ENCODE measurements at regions not wholly inside any gene's neighbourhood (a gene's known extent, or its start where the extent isn't known, plus 50 kb on each side); places are given as distances from the start of the nearest gene placed in this dataset.

DNA sequence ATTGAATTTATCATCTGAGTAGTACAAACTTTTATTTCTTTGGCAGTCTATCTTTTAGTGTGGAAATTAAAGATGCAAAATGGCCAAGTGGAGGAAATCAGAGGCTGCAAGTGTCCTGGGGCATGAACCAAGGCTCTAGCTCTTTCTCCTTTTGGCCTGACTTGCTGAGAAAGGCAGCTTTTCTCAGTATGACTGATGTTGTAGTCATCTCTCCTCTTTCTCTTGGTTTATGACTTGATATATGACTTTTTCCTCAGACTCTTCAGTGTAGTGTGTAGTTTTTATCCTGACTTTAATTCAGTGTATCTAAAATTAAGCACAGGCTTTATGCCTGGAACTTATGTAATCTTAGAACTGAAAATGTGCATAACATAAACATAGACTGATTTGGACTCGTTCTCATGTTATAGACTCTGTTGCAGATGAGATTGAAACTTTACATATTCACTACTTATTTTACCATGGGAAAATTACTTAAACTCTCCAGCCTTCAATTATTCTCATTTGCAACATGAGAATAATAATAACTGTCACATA lies 65.7 kb downstream of the SLITRK5 start:
- peak; percentile 51 for DNase-seq (ENCODE audit: low read depth)

DNA sequence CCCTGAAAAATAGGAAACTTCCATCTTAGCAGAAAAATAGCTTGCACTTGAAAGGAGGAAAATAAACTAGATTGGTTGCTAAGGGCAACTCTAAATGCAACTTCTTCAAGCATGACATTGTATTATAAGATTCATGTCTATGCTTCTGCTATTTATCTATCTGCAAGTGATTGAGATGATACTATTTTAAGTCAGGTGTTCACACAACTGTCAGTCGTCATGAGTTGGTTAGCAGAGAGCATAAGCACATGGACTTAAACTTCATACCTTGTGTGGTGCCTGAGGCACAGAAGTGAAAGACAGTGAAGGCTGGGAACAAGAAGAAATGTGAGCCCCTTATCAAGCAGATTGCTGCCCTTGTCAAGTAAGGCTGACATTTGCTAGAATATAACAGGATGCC lies 82.9 kb downstream of the SLITRK5 start:
- DNase-seq (ENCODE audit: low read depth): no peak

DNA sequence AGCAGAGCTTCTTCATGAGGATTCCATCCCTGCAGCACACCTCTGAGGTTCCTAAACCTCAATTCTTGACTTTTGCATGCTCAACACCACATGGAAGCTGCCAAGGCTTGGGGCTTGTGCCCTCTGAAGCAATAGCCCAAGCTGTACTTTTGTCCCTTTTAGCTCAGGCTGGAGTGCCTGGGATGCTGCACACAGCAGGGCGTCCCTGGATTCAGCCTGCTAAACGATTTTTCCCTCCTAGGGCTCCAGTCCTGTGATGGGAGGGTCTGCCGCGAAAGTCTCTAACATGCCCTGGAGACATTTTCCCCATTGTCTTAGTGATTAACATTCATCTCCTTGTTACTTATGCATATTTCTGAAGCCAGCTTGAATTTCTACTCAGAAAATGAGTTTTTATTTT lies 98.3 kb downstream of the SLITRK5 start:
- DNase-seq (ENCODE audit: low read depth): no peak

DNA sequence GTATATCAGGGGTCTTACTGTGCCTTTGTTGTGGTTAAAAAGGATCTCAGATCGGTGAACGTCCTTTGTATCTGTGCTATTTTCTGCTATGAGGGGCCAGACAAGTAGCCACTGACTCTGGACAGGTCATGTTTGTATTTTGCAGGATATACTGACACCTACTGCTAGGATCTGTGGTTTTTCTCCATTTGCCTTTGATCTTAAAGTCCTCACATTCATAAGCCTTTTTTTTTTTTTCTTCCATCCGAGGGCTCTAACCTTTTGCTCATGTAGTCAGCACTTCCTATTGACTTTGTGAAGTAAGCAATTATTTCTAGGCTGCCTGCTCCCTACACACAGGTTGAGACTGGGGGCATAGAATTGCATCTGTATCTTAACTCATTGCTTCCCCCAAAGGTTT lies 106.2 kb downstream of the SLITRK5 start:
- peak; percentile 59 for DNase-seq (ENCODE audit: low read depth)

DNA sequence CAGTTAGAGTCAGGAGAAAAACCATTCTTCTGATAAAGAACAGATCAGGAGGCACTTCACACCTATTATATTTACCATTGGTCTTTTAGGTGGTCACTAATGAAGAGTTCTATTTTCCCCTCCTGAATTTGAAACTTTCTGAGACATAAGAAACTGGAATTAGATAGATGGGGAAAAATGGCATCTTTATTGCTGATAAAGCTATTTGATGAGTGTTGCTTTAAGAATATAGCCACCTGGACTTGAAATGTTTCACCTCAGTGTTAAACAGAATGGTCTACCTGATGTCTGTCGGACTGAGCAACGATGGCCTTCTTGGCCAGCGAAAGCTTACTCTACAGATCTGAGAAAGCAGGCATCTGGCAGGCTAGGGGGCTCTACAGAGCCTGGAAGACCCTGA lies 107.0 kb downstream of the SLITRK5 start:
- no peak for DNase-seq (ENCODE audit: low read depth)

DNA sequence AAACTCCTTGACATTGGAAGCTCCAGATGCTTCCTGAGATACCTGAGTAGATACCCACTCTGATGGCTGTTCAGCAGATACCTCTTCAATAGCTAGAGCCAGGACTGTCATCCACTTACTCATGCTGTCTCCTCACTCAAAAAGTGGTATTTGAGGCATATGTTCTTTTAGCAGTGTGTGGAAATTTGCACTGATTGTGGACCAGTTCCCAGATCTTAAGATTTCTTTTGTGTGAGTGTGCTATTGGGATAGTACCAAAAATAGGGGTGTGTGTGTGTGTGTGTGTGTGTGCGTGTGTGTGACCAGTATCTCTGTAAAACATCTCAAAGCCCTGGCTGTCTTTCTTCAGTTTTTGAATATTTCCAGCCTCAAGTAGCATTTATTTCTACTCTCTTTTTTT lies 108.3 kb downstream of the SLITRK5 start:
- DNase-seq (ENCODE audit: low read depth): no peak

DNA sequence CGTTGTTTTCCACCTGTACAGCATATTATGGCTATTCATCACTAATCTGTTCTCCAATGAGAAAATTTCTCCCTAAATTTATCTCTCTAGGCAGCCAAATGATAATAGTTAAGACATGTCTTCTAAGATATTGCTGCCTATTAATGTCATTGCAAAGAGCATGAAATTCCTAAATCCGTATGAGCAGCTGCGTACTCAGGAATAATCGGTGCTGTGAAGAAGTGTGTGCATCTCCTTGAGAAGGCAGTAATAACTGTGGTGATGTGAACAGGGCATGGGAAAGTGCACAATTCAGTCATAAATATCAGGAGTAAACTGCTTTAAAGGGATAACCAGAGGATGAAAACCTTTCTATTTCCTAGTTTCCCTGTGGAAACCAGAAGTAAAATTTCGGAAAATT lies 112.2 kb downstream of the SLITRK5 start:
- no peak for DNase-seq (ENCODE audit: low read depth)

DNA sequence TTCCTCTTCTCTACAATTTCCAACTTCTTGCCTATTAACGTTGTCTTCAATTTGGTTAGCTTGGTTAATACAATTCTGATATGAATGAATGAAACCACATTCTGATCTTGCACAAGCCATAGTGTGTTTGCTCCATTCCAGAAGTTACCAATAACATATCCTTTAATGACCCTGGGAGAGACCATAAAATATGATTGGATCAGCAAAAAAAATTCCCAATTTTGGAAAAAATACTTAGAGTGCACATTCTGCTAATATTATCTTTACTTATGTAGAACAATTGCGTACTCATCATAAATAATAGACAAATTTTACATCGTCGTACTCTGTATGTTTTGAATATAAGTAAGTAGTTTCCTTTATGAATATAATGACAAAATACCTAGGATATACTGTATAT lies 117.2 kb downstream of the SLITRK5 start:
- DNase-seq (ENCODE audit: low read depth): no peak

DNA sequence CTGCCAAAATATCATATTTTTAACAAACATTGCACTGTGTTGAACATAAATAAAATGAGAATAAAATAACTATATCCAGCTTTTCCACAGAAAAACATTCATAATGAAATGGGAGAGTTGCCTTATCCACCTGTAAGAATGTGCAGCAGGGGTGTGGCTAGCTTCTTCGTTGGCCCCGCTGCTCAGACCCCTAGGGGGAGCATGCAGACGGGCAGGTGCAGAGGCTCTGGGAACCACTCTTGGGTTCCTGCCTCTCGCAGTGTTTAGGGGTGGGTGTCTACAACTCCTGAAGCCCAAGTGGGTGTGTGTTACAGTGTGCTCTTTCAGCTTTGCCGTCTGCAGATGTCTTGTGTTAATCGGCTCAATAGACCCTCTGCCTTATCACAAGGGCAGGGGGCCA lies 121.7 kb downstream of the SLITRK5 start:
- DNase-seq (ENCODE audit: low read depth): no peak

DNA sequence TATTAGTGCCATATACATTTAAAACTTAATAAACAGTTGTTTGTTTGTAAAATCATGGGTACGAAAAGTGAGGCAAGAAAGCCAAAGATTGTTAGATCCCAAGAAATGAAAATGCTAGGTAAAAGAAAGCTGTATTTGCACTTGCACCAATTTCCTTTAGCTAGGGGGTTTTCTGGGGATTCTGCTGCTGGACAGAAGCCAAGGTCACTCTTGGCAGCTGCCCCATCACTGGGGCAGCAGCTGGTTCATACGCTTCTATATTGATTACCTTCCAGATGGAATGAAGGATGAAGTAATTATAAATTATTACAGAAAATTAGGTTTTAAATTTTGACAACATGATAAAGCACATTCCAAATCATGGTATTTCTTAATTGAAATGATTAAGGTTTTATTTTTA lies 127.4 kb downstream of the SLITRK5 start:
- DNase-seq (ENCODE audit: low read depth): no peak

DNA sequence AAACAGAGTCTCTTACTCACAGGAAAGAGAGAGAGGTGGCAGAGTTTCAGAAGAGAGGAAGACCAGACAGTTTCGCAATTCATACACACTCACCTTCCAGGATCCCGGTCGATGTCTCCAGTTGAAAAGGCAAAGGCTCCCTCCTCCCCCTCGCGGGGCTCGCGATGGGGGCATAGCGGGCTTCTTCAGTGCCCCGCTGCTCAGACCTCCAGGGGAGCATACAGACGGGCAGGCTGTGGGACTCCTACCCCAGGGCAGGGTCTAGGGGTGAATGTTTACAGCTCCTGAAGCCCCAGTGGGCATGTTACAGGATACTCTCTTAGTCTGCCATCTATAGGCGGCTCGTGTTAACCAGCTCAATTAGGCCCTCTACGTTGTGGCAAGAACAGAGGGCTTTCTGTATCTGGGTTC lies 139.2 kb downstream of the SLITRK5 start:
- peak; percentile 48 for DNase-seq (ENCODE audit: low read depth)

DNA sequence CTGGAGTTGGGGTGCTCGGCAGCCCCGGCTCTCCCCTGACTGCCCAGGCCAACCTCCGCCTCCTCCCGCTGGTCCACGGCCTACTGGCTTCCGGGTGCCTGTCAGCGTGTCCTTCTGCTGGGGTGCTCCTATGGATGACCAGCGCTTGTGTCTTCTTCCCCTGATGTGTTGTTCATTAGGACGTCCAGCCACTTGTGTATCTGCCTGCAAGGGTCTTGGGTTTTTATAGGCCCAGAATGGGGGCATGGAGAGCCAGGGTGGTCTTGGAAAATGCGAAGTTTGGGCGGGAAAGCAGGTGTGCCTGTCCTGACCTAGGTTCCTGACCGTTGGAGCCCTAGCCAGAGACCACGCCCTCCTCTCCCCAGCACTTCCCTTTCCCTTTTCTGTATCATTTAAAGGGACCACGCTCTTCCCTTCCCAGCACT lies 139.8 kb downstream of the SLITRK5 start:
- no peak for DNase-seq (ENCODE audit: low read depth)

DNA sequence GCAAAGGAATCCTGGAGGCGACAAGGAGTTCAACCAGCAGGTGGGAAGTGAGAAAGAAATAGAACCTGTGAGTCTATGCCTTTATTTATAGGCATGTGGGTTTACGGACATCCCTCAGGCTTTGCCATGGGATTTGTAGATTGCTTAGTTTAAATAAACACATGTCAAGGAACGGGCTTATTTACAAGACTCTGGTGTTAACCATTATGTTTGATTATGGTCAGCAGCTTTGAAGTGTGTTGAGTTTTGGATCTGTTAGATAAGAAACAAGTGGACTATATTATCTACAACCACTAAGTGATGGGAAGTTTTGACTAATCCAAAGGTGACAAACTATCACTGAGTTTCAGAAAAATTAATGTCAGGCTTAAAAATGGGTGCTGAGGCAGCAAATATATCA lies 143.2 kb downstream of the SLITRK5 start:
- DNase-seq (ENCODE audit: low read depth): no peak

DNA sequence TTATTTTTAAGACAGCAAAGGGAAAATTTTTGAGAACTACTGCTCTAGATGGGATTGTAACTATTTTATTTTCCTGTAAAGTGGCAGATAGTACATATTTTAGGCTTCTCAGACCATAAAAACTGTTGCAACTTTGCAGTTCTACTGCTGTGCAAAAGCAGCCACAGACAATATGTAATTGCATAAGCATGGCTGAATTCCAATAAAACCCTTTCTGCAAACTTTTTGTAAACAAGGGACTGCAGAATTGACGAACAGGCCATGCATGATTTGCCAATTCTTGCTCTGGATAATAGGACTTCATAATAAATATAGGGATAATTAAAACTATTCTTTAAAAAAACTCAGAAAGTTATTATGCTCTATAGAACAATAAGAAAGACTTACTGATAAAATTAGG lies 149.1 kb downstream of the SLITRK5 start:
- no peak for DNase-seq (ENCODE audit: low read depth)

DNA sequence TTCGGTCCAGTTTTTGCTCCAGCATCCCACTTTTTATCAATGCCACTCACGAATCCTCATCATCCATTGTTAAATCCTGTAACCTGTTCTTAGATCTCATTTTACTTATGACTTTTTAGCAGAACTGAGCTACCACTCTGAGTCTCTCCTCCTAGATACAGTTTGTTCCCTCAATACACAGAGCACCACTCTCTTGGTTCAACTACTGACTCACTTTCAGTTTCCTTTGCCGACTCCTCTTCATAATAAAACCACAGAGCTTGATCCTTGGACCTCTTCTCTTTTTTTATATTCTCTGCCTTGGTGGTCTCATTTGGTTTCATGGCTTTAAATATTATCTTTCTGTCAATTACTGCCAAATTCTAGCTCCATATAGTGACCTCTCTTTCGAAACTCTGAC lies 150.3 kb downstream of the SLITRK5 start:
- peak; percentile 63 for DNase-seq (ENCODE audit: low read depth)

DNA sequence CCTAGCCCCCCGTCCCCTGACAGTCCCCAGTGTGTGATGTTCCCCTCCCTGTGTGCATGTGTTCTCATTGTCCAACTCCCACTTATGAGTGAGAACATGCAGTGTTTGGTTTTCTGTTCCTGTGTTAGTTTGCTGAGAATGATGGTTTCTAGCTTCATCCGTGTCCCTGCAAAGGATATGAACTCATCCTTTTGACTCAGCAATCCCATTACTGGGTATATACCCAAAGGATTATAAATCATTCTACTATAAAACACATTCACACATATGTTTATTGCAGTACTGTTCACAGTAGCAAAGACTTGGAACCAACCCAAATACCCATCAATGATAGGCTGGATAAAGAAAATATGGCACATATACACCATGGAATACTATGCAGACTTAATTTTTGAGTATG lies 155.1 kb downstream of the SLITRK5 start:
- DNase-seq (ENCODE audit: low read depth): peak; percentile 62

DNA sequence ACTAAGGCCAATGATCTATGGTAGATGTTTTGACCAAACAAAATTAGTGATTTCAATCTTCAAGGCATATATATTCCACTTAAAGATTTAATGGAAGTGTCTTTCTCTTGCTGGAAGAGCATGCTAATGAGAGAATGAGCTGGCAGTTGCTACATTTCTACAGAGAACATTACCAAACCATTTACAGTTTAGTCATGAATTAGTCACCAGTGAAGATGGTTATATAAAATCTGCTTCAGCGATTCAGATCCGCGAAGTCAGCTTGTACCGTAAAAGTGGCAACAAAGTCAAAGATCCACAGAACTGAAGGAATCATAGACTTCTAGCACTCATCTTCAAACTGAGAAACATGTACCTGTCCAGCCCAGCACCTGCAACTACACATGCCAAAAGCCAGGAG lies 156.3 kb downstream of the SLITRK5 start:
- peak; percentile 81 for DNase-seq (ENCODE audit: low read depth)

DNA sequence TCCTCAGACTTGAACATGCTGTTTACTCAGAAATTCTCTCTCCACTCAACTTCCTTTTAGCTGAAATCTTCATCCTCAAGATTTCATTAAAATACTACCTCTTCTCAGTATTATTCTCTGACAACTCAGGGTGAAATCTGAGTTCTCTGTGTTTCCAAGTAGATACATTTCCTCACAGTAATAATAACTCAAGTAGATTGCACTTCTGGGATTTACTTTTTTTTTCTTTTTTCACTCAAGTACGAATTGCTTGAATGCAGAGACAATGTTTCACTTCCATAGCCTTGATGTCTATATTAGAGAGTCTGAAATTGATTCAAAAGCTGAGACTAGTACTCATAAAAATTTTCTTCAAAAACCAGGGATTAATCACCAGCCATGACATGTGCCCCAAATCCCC lies 166.4 kb downstream of the SLITRK5 start:
- DNase-seq (ENCODE audit: low read depth): no peak

DNA sequence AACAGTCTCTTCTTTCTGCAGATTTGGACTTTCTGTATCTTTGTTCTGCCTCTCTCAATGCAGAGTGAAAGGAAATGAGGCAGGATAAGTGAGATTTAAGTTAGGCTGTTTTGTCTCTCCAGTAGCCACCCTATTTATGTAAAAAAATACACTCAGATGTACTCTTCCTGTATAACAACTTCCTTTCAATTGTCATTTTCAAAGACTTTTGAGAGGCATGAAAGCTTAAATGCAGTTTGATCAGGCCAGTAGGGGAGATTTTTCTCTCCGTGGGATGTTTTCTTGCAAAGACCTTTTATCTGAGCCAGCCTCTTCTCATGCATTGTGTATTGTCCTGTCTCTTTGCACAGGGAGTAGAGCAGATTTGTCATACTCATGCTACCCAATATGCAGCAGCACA lies 166.8 kb downstream of the SLITRK5 start:
- DNase-seq (ENCODE audit: low read depth): no peak

DNA sequence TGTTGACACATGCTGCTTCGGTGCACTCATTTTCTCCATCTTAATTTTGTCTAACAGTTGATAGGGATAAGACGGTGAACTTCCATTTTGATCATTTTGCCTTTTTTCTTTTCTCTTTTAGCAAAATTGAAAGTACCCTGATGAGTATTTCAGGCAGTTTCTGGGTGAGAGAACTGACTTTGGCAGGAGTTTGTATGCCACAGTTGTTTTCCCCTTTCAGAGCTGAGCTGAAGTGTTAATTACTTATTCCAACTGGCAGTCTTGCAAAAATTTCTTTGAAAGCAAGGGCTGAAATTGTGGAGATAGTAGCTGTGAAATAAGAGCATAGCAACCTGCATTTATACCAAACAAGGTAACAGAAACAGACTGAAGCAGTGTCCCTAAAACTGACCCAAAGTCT lies 180.2 kb downstream of the SLITRK5 start:
- DNase-seq (ENCODE audit: low read depth): no peak

DNA sequence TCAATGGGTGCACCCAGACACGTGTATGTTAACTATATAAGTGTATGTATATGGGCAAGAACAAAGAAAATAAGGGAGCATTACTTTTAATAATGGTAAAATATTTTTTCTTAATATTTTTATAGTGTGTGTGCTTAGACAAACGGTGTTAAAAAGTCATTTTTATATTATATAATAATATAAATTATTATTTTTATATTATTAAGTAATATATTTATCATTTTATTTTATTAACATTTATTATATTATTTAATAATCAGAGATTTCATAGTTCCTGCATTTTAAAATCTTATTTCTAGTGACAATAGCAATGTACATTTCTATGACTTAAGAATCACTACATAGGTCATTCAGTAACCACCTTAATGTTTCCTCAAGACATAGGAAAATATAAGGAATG lies 184.4 kb downstream of the SLITRK5 start:
- DNase-seq (ENCODE audit: low read depth): no peak

DNA sequence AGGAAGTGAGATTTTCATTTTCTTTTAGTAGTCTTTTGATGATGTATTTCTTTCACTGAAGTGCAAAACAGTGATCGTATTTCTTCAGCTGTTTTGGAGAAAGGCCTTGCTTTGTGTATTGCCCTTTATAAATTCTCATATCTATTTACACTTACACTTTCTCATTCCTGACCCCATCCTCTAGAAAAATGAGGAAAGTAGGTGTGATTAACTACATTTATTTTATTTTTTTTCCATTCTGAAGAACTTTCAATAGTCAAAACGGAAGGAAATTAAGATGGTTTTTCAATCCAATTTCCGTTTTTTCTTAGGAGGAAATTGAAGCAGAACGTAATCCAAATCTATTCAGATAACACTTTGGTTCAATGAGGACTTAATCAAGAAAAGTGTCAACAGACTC lies 188.1 kb downstream of the SLITRK5 start:
- DNase-seq (ENCODE audit: low read depth): no peak

DNA sequence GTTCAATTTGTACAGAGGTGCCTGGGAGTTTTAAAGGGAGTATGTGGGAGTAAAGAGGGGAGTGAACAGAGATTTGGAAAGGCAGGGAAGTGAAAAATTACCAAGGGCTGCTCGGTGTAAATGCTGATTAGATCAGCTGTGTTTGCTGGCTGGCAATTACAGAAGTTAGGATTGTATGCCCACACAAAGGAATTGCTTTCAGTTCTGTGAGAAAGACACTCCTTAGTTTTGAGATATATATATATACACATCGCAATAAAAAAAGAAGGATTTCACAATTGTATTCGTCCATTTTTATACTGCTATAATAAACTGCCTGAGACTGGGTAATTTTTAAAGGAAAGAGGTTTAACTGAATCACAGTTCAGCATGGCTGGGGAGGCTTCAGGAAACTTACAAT lies 196.3 kb downstream of the SLITRK5 start:
- DNase-seq (ENCODE audit: low read depth): peak; percentile 18

DNA sequence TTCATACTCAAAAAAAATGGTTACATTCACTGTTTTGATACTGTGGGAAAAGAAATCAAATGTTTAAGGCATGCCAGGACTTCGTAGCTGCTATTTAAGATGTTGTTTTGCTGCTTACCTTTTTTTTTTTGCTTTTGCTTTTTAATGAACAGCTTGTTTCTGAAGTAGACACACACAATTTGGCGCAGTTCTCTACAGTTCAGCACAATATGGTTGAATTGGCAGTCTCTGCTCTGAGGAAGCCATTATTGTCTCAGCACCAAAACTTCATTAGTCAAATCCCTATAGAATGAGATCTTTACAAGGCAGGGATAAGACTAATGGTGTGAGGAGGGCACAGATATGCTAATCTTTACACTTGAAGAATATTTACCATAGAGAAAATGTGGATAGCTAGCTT lies 197.6 kb downstream of the SLITRK5 start:
- DNase-seq (ENCODE audit: low read depth): no peak

DNA sequence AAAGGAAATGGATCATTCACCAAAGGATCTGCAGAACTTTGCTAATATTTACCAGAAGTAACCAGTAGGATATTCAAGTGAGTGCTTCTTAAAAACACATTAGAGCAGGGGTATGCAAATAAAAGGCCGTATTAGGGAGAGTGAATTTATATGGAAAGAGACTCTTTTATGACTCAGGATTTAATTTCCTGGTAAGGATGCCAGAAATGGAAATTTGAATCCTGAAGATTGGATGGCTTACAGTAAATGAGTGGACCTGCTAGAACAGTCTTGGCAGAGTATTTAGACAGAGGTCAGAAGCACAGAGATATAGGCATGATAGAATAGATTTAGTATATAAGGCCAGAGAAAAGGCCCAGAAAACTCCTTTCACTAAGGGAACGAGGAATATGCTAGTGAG lies 201.6 kb downstream of the SLITRK5 start:
- no peak for DNase-seq (ENCODE audit: low read depth)

Measured in ELR (cell line).